ENCODE measurements at regions not wholly inside any gene's neighbourhood (a gene's known extent, or its start where the extent isn't known, plus 50 kb on each side); places are given as distances from the start of the nearest gene placed in this dataset.

- no peak for TF ChIP-seq CTCF (conservative IDR thresholded peaks at IDR 0.05)
- no peak for TF ChIP-seq EZH2 (IDR thresholded peaks at IDR 0.05; ENCODE audit: low read depth)
Observed at GRCh38 chr14:48378541-48378940, 703.1 kb upstream of the MDGA2 start.

Data from PC-9 (cell line).